ENCODE measurements at regions not wholly inside any gene's neighbourhood (a gene's known extent, or its start where the extent isn't known, plus 50 kb on each side); places are given as distances from the start of the nearest gene placed in this dataset.

DNA sequence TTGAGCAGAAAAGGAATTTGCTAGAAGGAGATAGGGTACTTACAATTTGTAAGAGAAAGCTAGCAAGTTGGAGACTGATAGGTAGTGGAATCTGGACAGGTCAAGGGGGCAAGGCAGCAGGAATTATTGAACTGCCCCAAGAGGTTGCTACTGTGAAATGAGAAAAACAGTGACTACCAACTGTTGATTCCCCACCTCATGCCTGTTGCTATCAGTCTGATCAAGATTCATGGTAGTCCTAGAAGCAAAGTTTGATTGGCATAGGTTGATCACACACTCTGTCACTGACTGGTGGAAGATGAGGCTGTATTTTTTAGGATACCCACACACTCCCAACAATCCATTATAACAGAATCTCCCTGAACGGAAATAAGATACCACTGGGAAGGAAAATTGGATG is 89.4 kb upstream of the IGF1 start:
- Histone ChIP-seq H3K79me2 (ENCODE audit: insufficient read depth, low read depth, low read length) (no peaks in the 10 kb centered on the region), H3K27ac (ENCODE audit: low read depth, low read length, poor library complexity, severe bottlenecking) (no peak overlapping the region), H3K4me1 (ENCODE audit: insufficient read depth, low read length, poor library complexity, severe bottlenecking) (no peaks in the 10 kb centered on the region), H3K4me3 (ENCODE audit: low read depth, low read length, poor library complexity, severe bottlenecking) (no peak overlapping the region), H3K4me2 (ENCODE audit: low read length) (no peak overlapping the region), H2AFZ (ENCODE audit: low read length) (no peak overlapping the region), H3K36me3 (ENCODE audit: insufficient read depth, low read length) (no peaks in the 10 kb centered on the region), H3K9me3 (ENCODE audit: low read length) (no peaks in the 10 kb centered on the region), H3K9me2 (ENCODE audit: insufficient read depth, low read length) (no peaks in the 10 kb centered on the region), H4K20me1 (ENCODE audit: insufficient read depth, low read length) (no peaks in the 10 kb centered on the region)
- TF ChIP-seq EZH2phosphoT487 (IDR thresholded peaks at IDR 0.05; ENCODE audit: borderline replicate concordance, low read depth, low read length): no peak
- TF ChIP-seq, protein P1, sequence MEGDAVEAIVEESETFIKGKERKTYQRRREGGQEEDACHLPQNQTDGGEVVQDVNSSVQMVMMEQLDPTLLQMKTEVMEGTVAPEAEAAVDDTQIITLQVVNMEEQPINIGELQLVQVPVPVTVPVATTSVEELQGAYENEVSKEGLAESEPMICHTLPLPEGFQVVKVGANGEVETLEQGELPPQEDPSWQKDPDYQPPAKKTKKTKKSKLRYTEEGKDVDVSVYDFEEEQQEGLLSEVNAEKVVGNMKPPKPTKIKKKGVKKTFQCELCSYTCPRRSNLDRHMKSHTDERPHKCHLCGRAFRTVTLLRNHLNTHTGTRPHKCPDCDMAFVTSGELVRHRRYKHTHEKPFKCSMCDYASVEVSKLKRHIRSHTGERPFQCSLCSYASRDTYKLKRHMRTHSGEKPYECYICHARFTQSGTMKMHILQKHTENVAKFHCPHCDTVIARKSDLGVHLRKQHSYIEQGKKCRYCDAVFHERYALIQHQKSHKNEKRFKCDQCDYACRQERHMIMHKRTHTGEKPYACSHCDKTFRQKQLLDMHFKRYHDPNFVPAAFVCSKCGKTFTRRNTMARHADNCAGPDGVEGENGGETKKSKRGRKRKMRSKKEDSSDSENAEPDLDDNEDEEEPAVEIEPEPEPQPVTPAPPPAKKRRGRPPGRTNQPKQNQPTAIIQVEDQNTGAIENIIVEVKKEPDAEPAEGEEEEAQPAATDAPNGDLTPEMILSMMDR (conservative IDR thresholded peaks at IDR 0.05; ENCODE audit: low read length): no peak
- ChIA-PET POLR2A (no interaction called here), CTCF (ENCODE audit: unreplicated experiment) (no interaction called here)
- no TSS peak for BruUV-seq (replicated peaks)
- intact Hi-C loops (cut with micrococcal nuclease; ENCODE audit: unreplicated experiment): no loop called here
- no peak for DNase-seq (ENCODE audit: low spot score)

DNA sequence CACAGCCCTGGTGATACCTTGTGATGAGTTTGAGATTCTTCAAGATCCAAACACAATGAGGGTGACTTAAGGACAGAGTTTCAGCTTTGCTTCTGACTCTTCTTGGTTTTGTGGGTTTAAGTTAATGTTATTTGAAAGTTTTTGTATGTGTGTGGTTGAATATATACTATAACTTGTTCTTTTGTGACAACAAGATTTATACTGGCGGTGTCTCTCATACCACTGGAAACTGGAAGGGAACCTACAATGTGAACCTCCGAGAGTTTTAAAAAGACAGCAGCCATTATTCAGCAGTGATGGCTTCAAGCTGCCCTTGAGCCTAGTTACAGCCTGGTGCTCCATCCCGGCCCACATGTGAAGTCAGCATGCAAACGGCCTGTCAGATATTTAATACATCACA is 87.9 kb upstream of the IGF1 start:
- CTCF ChIA-PET (ENCODE audit: unreplicated experiment): no interaction called here
- no peaks in the 10 kb centered on the region for H4K20me1 ChIP-seq (ENCODE audit: insufficient read depth, low read length)
- intact Hi-C loops (cut with micrococcal nuclease; ENCODE audit: unreplicated experiment): no loop called here
- H3K9me3 ChIP-seq (ENCODE audit: low read length): no peaks in the 10 kb centered on the region
- TF ChIP-seq, protein P1 (conservative IDR thresholded peaks at IDR 0.05; ENCODE audit: low read length): no peak
- no peak for TF ChIP-seq EZH2phosphoT487 (IDR thresholded peaks at IDR 0.05; ENCODE audit: borderline replicate concordance, low read depth, low read length)
- no peak overlapping the region for H3K27ac ChIP-seq (ENCODE audit: low read depth, low read length, poor library complexity, severe bottlenecking)
- H3K36me3 ChIP-seq (ENCODE audit: insufficient read depth, low read length): no peaks in the 10 kb centered on the region
- H3K79me2 ChIP-seq (ENCODE audit: insufficient read depth, low read depth, low read length): no peaks in the 10 kb centered on the region
- BruUV-seq (replicated peaks): no TSS peak
- H3K9me2 ChIP-seq (ENCODE audit: insufficient read depth, low read length): no peaks in the 10 kb centered on the region
- H3K4me1 ChIP-seq (ENCODE audit: insufficient read depth, low read length, poor library complexity, severe bottlenecking): no peaks in the 10 kb centered on the region
- POLR2A ChIA-PET: interaction anchor here (1.0 kb wide), 1 partner anchor 595 kb away, joined by 3 read pairs; no protein-coding TSS in a partner anchor
- no peak overlapping the region for H3K4me3 ChIP-seq (ENCODE audit: low read depth, low read length, poor library complexity, severe bottlenecking)
- no peak for DNase-seq (ENCODE audit: low spot score)
- H2AFZ ChIP-seq (ENCODE audit: low read length): no peak overlapping the region
- H3K4me2 ChIP-seq (ENCODE audit: low read length): no peak overlapping the region

DNA sequence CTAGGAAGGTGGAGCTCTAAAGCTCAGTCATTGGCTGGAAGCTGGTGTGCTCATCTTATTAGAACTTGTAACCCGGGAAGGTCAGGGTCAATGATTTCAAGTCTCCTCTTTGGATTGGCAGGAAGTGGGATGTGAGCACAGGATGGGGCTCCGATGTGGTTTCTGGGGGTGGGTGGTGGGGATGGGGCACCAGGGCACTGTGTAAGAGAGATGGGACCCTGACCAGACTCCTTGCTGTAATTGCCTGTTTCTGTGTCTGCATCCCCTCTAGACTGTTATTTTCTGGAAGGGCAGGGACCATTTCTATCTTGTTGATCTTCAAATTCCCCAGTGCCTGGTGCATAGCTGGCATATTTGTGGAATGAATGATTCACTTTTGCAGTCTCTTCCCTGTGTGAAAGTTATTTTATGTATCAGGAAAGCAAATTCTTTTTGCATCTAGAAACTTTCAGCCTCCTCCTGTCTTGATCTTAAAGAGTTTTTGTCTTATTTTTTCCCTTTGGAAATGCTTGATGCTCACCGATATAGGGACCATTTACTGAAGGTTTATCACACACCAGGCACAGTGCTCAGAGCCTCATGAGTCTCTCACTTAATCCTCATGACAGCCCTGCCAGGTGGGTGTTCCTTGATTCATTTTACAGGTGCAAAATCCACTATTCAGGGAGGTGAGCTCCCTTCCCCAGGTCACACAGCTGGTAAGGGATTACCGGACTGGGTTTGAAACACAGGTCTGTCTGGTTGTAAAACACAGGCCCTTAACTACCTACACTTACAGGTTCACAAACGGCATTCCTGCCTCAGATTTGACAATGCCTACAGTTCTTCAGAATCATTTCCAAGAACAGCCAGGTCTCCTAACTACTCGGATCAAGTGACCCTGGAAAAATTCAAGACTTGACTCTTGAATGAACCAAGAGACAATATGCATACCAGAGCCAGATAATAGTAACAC is 86.9 kb upstream of the IGF1 start:
- Histone ChIP-seq H3K9me2 (ENCODE audit: insufficient read depth, low read length) (no peaks in the 10 kb centered on the region), H3K4me1 (ENCODE audit: insufficient read depth, low read length, poor library complexity, severe bottlenecking) (no peaks in the 10 kb centered on the region), H3K9me3 (ENCODE audit: low read length) (no peaks in the 10 kb centered on the region), H3K4me2 (ENCODE audit: low read length) (no peak overlapping the region), H3K4me3 (ENCODE audit: low read depth, low read length, poor library complexity, severe bottlenecking) (no peak overlapping the region), H2AFZ (ENCODE audit: low read length) (no peak overlapping the region), H3K79me2 (ENCODE audit: insufficient read depth, low read depth, low read length) (no peaks in the 10 kb centered on the region), H4K20me1 (ENCODE audit: insufficient read depth, low read length) (no peaks in the 10 kb centered on the region), H3K36me3 (ENCODE audit: insufficient read depth, low read length) (no peaks in the 10 kb centered on the region), H3K27ac (ENCODE audit: low read depth, low read length, poor library complexity, severe bottlenecking) (no peak overlapping the region)
- TF ChIP-seq EZH2phosphoT487 (IDR thresholded peaks at IDR 0.05; ENCODE audit: borderline replicate concordance, low read depth, low read length): no peak
- TF ChIP-seq, protein P1 (conservative IDR thresholded peaks at IDR 0.05; ENCODE audit: low read length): no peak
- DNase-seq (ENCODE audit: low spot score): no peak
- BruUV-seq (replicated peaks): no TSS peak
- ChIA-PET POLR2A (interaction anchor here (0.7 to 1.0 kb wide), 2 partner anchors 594 to 994 kb away, joined by 3 to 7 read pairs; no protein-coding TSS in a partner anchor), CTCF (ENCODE audit: unreplicated experiment) (no interaction called here)
- intact Hi-C loops (cut with micrococcal nuclease; ENCODE audit: unreplicated experiment): no loop called here

Data from OCI-LY7 (cell line).